AG04450 (cell line): ENCODE measurements at regions not wholly inside any gene's neighbourhood (a gene's known extent, or its start where the extent isn't known, plus 50 kb on each side); places are given as distances from the start of the nearest gene placed in this dataset.

Source experiments
- CTCF ChIA-PET: fragments of 300-600, 350-600 bp; formaldehyde crosslinking; extraction: SDS; loops from one replicate; lab custom pipeline; 2022; ENCODE audit warnings: antibody characterized with exemption, inconsistent platforms; lab: Charles Lee
- POLR2A ChIA-PET: fragments of 350-600 bp; formaldehyde crosslinking; extraction: SDS; loops from one replicate; lab custom pipeline; 2021; ENCODE audit warnings: antibody characterized with exemption, inconsistent platforms; lab: Yijun Ruan, JAX
- DNase-seq: peaks from one replicate; pipeline ENCODE4 v3.0.0-alpha.2; 2011; ENCODE audit warnings: low read depth, low spot score
- H3K27ac ChIP-seq: one replicate; pipeline ENCODE4 v1.5.1; 2012; ENCODE audit warnings: low read depth, low read length, control low read depth
- H3K27me3 ChIP-seq: one replicate; pipeline ENCODE4 v1.6.0; 2012; ENCODE audit warnings: low read length; ENCODE audit not compliant: control insufficient read depth, insufficient read depth
- H3K4me3 ChIP-seq: 2 replicates; pipeline ENCODE4 v1.5.1; 2011; ENCODE audit warnings: mild to moderate bottlenecking, low read depth, low read length, control low read depth
- H3K9me3 ChIP-seq: 2 replicates; pipeline ENCODE4 v1.5.1; 2012; ENCODE audit warnings: low read length; ENCODE audit not compliant: control insufficient read depth, insufficient read depth
- CTCF ChIP-seq: IDR thresholded peaks from 2 replicates; pipeline ENCODE4 v1.5.1; 2011; ENCODE audit warnings: low read depth, low read length, control low read depth, inconsistent platforms

GRCh38 chr4:157992948-157993839, 179.6 kb downstream of the GASK1B start:
- TF ChIP-seq CTCF, result no peak
- no peak for DNase-seq
- H3K27ac ChIP-seq, result no peak overlapping the region
- ChIA-PET POLR2A (no interaction called here), CTCF (interaction anchor here (0.5 to 2.7 kb wide), 7 partner anchors 13 to 263 kb away, joined by 3 to 36 read pairs (median 6); partner anchors contain the start of gene GASK1B)
- H3K4me3 ChIP-seq, result no peak overlapping the region
- H3K27me3 ChIP-seq, result no peaks in the 10 kb centered on the region
- H3K9me3 ChIP-seq, result no peaks in the 10 kb centered on the region

GRCh38 chr4:157992038-157992705, 180.7 kb downstream of the GASK1B start:
- peak; percentile 54 for DNase-seq
- POLR2A ChIA-PET, result no interaction called here
- no peak overlapping the region for H3K27ac ChIP-seq

DNA sequence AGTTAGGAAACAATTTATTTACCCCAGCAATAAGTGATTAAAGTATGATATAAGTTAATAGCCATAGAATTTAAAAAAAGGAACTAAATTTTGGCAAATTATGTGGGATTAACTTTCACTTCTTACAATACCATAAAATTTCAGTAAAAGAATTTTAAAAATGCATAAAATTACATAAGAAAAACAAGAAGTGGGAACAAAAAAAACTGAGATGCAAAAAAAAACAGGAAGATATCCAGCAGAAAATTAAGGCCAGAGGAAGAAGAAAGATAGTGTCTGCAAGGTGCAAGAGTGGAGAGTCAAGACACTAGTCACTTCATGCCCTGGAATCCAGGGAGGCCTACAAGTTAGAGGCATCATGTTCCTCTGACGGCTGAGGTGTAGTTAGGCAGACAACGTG, 184.2 kb downstream of the GASK1B start:
- no peak for TF ChIP-seq CTCF
- CTCF ChIA-PET, result interaction anchor here (1.5 to 3.0 kb wide), 2 partner anchors 183 to 267 kb away, joined by 7 to 38 read pairs; partner anchors contain the start of gene GASK1B

More at GRCh38 chr4:157992038-157992705, 180.7 kb downstream of the GASK1B start:
- Histone ChIP-seq H3K27me3 (no peaks in the 10 kb centered on the region), H3K4me3 (no peak overlapping the region), H3K9me3 (no peaks in the 10 kb centered on the region)
- CTCF ChIA-PET, result no interaction called here
- peak; percentile 66 for TF ChIP-seq CTCF

DNA sequence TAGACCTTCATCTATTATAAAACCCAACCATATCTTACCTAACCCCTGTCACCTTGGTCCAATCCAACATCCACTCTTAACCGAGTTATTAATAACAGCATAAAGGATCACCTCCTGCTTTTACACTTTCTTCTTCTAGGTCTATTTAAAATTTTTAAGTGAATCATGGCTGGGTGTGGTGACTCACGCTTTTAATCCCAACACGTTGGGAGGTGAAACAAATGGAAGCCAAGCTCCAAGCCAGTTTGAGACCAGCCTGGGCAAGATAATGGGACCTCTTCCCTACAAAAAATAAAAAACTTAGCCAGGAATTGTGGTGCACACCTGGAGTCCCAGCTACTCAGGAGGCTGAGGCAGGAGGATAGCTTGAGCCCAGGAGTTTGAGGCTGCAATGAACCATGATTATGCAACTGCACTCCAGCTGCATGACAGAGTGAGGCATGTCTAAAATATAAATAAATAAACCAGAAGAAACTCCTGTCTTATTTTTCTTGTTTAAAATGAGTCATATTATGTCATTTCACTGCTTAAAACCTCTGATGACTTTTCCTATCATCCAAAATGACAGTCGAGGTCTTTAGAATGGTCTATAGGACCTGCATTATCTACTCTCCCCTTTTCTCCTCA, 188.4 kb downstream of the GASK1B start:
- POLR2A ChIA-PET, result interaction anchor here (1.0 kb wide), 1 partner anchor 137 kb away, joined by 3 read pairs; no protein-coding TSS in a partner anchor
- Histone ChIP-seq H3K4me3 (no peak overlapping the region), H3K27ac (no peak overlapping the region), H3K27me3 (no peaks in the 10 kb centered on the region), H3K9me3 (no peaks in the 10 kb centered on the region)
- no peak for TF ChIP-seq CTCF
- CTCF ChIA-PET, result interaction anchor here (1.0 kb wide), 1 partner anchor 188 kb away, joined by 5 read pairs; no protein-coding TSS in a partner anchor
- DNase-seq, result no peak

More for the DNA sequence above, 184.2 kb downstream of the GASK1B start:
- Histone ChIP-seq H3K27ac (no peak overlapping the region), H3K4me3 (no peak overlapping the region), H3K9me3 (no peaks in the 10 kb centered on the region), H3K27me3 (no peaks in the 10 kb centered on the region)
- POLR2A ChIA-PET, result no interaction called here
- DNase-seq, result no peak
